ENCODE measurements at regions not wholly inside any gene's neighbourhood (a gene's known extent, or its start where the extent isn't known, plus 50 kb on each side); places are given as distances from the start of the nearest gene placed in this dataset.

DNA sequence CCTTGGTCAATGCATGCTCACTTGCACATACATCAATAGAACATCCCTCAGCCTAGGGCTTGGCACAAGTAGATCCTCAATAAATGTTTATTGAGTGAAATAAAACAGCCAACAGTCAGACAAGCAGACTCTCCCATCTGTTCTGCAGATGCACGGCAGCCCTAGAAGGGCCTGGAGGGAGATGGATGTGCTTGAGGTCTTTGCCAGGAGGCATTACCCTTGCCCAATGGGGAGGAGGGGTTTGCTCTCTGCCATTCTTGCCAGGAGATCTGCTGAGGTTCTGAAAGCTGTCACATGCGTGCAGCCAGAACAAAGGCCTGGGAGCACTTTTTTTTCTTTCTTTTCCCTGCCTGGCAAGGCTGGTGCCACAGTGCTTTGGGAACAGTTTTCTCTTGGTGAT is 349.3 kb upstream of the THRB start:
- TF ChIP-seq, protein P1, sequence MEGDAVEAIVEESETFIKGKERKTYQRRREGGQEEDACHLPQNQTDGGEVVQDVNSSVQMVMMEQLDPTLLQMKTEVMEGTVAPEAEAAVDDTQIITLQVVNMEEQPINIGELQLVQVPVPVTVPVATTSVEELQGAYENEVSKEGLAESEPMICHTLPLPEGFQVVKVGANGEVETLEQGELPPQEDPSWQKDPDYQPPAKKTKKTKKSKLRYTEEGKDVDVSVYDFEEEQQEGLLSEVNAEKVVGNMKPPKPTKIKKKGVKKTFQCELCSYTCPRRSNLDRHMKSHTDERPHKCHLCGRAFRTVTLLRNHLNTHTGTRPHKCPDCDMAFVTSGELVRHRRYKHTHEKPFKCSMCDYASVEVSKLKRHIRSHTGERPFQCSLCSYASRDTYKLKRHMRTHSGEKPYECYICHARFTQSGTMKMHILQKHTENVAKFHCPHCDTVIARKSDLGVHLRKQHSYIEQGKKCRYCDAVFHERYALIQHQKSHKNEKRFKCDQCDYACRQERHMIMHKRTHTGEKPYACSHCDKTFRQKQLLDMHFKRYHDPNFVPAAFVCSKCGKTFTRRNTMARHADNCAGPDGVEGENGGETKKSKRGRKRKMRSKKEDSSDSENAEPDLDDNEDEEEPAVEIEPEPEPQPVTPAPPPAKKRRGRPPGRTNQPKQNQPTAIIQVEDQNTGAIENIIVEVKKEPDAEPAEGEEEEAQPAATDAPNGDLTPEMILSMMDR (conservative IDR thresholded peaks at IDR 0.05), result no peak
- TF ChIP-seq ZFX (IDR thresholded peaks at IDR 0.05), result no peak

All from C4-2B (cell line).